NCI-H82 treated with DMSO at 0.1 percent for 48 hours (cell line): ENCODE measurements at regions not wholly inside any gene's neighbourhood (a gene's known extent, or its start where the extent isn't known, plus 50 kb on each side); places are given as distances from the start of the nearest gene placed in this dataset.

Experiments used
- DNase-seq: peaks from one replicate; lab custom pipeline; 2025; ENCODE audit not compliant: unreplicated experiment; lab: John Stamatoyannopoulos, UW

DNA sequence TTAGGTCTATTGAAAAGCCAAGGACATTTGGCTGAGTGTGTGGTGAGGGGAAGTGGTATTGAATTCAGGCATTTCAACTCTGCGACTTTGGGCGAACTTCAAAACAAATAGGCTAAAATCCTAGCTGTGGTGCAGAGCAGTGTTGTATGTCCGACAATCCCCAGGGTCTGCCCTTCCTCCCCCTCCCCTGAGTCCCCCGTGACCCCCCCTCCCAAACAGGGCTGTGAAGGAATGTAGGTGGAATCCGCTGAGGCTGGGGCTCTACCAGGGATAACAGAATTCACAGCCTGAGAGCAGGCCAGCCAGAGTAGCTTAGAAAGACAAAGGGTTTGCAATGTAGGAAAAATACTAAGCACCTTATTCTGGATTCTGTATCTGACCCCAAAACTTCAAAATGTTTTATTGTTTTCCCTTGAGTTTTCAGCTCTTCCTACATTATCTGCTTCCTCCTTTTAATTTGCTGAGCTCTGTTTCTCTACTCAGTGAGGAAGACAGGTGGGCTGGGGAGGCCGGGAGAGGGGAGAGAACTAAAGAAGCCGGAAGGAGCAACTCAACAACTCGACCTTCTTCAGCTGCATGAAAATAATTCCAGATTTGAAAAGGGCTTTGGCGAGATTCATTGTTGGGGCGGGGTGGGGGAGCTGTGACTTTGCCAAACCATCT, 315.2 kb downstream of the BLID start:
- no peak for DNase-seq

DNA sequence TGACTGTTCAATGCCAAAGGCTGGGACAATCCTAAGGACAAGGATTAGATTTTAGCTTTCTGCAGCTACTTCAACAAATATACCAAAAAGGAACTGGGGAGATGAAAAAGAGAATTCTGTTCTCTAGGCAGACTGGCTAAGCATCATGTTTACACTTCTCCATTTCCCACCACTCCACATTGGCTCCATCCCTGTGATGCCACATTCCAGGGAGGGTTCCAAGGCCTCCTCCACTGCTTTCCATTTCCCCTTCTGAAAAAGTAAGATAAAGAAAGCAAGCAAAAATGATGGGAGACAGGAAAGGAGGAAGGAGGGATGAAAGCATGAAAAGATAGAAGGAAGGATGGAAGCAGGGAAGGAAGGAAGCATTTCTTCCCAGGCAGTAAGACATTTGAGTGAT, 315.8 kb downstream of the BLID start:
- no peak for DNase-seq

DNA sequence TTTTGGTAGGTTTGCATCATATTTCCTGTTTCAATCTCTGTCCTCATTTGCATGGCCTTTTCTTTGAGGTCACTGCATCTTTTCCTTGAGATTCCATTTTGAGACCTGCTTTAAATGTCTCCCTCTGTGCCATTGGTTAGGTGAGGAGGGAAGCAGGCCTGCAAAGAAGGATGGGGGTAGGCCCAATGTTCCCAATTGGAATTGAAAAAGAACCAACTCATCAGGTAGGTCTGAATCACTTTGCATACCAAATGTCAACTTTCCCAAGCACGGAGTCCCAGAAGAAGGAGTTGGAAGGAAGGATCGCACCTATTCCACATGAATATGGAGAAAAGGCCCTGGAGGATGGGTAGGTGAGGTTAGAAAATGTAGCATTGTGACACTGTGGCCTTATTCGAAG, 318.5 kb downstream of the BLID start:
- DNase-seq = no peak

DNA sequence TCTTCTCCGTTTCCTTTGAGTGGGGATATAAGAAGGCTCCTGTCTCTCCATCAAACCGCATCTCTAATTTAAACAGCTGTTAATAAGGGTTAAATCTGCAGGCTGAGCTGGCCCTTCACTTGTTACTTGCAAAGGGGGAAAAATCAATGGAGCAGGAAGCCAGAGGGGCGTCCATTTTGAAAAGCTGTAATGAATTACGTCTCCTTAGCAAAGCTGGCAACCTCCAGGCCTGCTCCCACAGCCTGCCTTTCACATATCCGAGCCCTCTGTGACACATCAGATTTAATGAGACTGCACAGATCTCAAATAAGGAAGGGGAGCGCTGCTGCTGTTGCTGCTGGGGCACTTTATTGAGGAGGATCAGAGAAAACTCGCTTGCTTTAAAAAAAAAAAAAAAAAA, 320.8 kb downstream of the BLID start:
- no peak for DNase-seq

DNA sequence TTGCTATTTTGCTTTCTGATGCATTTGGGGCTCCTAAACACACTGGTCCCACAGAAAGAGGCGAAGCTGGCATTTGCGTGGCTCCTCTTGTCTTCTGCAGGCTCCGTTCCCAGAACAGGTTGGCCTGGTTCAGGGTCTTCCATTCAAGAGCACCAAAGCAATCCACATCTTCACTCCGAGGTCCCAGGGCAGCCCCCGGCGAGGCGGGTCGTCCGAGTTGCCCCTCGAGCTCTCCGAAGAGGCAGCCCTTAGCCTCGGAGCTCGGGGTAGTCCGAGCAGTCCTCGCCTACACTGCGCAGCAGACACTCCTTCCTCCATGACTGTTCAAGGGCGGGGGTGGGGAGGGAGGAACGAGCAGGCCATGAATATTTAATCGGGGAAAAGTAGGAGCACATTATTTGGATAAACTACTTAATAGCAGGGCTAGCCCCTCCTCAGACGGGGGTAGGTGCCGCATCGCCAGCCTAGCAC, 321.3 kb downstream of the BLID start:
- no peak for DNase-seq

DNA sequence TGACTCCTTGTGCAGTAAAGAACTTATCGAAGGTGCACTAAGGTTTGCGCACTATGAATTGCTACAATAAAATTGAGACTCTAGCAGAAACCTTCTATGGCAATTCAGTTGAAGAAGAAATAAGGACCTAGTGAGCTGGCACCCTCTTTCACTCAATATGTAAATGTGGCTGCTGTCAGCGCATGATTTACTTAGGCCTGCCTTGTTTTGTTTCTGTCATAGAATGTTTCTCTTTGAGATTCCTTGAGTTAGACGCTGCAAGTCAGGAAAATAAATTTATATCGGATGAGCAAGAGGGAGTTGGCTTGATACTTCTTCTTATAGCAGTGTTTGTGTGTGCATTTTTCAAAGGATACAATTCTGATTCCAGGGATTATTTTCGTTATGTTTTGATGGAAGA, 322.1 kb downstream of the BLID start:
- no peak for DNase-seq

DNA sequence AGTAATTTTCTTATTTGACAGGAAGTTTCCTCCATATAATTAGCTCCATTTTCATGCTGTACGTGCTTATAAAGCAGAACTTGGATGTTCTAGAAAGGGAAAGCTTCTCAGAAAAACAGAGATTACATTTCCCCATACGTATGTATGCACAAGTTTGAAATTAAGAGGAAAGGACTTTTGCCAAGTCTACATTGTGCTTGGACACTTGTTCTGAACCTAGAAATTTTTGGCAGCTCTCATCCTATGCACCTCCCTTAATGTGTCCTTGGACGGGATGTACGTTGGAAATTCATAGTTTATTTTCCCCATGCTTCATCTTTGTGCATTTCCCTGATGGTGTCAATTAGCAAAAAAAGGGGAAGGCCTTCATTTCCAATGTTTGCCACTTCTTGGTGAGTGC, 322.7 kb downstream of the BLID start:
- DNase-seq = no peak

DNA sequence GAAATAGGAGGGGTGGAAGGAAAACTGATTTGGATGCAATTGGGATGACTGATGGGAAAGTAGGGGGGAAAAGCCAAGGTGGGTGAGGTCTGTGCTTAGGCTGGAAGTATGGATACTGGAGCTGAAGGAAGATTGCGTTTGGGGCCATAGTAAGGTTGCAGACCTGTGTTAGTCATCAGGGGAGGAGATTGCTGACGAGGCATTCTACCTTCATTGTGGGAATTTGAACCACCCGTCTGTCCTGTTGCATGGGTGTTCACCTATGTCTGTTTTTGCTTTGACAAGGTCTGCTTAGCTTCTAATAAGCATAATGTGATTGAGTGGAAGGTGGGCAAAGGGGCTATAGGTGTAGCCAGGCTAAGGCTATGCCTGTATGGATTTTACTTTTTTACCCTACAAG, 323.8 kb downstream of the BLID start:
- DNase-seq = no peak

DNA sequence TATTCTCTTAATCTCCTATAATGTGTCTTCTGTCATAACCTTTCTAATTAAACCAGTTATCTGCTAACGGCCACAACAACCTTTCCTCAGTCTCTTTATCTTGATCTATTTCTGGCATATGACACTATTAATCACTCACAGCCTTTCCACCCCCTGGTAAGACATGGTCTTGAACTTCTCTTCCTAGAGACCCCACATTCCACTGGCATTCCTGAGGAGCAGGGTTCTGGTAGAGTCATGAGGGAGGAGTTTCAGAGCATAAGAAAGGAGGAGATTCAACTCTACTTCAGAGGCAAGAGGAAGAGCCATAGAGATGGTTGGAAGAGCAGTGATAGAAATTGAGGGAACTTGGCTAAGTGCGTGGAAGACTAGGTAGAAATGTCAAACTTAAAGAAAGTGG, 325.6 kb downstream of the BLID start:
- DNase-seq = no peak

DNA sequence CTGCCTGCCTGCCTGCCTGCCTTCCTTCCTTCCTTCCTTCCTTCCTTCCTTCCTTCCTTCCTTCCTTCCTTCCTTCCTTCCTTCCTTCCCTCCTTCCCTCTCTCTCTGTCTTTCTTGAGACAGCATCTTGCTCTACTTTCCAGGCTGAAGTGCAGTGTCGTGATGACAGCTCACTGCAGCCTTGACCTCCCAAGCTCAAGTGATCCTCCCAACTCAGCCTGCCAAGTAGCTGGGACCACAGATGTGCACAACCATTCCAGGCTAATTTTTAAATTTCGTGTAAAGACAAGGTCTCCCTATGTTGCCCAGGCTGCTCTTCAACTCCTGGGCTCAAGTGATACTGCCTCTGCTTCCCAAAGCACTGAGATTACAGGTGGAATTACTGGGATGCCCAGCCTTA, 328.2 kb upstream of the SORL1-AS1 start:
- DNase-seq = no peak

DNA sequence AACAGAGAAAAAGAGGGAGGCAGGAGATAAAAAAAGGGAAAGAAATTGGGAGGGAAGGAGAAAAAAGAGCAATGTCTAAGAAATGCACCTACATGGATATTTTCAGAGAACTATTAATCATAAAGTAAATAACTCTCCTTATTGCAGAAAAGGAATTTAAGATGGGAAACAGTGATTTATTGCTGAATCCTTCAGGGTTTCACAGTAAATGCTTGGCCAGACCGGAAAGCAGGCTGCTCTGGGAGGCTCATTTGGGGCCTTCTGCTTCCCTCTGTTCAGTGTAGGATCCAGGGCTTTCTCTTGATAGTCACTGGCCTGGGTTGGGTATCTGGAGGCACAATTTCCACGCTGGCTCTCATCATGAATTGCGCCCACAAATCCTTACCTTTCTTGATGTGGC, 324.3 kb upstream of the SORL1-AS1 start:
- no peak for DNase-seq

DNA sequence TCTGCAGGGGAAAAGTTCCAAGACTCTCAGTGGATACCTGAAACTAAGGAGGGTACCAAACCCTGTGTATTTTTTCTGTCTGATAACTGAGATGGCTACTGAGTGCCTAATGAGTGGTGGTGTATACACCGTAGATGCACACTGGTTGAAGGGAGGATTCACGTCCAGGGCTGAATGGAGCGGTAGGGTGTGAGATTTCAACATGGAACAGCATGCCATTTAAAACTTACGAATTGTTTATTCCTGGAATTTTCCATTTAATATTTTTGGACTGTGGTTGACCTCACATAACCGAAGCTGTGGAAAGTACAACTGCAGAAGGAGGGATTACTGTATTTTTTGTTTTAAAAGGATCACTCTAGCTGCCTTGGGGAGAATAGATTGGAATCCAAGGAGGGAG, 322.5 kb upstream of the SORL1-AS1 start:
- no peak for DNase-seq

DNA sequence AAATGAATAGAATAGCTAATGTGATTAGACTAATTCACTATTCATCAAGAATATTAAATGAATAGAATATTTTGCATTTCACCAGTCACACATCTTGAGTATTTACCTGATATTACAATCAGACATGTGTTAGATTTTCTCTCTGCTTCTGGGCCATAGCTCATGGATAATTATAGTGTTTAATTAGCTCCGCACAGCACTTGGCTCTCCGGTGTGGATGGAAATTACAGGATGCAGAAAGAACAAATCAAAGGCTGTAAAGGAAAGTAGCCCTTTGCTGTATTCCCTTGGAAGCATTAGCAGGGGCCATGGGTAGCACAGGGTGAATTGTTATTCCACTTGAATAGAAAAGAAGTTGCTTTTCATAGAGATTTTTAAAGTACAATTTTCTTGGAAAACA, 320.3 kb upstream of the SORL1-AS1 start:
- DNase-seq = no peak

DNA sequence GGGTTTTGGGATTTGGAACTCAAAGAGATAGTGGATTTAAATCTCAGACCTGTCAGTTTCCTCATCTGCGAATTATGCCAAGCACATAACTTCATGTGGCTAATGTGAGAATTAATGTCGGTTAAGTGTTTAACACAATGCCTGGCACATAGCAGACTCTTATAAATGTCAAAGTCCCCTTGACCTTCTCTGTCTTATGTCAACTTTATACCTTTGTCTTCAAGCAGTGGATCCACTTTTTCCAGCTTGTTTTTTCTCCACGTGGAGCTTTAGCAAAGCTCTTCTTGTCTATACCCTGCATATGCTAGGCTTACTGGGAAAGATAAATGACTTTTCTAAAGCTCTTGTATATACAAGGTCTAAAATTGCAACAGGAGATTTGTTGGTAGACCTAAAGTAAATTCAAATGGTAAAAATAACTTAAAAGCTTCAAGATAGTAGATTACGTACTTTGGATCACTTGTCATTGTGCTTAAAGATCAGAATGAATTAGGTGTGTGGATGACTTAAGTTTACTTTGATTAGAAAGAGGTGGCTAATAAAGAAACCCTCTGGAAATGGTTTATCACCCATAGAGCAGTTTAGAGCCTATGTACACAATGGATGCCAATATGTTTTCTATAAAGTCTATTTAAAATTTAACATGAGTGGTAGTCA, 318.3 kb upstream of the SORL1-AS1 start:
- DNase-seq = no peak

DNA sequence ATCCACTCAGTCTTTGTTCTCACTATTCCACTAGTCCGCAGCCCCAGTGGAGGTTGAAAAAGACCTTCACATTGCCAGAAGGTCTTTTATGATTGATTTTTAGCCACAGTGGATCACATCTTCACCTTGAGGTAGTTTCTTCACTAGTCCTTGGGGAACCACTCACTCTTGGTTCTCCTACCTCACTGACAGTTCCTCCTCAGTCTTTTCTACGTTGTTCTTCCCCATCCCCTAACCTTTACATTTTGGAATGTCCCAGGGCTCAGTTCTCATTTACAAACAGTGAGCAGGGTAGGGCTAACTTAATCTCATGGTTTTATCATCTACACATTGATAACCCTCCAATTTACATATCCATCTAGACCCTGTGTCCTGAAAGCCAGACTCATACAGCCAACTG, 316.4 kb upstream of the SORL1-AS1 start:
- no peak for DNase-seq

DNA sequence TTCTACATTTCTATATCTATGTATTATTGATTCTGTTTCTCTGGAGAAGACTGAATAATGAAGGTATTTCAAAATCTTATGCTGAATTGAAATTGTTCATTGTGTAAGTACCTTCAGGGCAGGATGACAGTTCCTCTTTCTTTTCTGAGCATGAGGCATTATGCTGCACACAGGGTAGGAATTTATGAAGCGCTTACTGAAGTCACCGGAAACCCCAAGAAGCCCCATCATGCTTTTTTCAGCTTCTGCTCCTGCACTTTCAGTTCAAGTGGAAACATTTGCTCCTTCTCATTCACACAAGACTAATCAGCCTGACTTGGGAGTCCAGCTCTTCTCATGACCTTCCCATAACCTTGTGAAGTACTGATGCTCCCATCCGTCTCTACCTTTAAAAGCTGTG, 314.7 kb upstream of the SORL1-AS1 start:
- no peak for DNase-seq

DNA sequence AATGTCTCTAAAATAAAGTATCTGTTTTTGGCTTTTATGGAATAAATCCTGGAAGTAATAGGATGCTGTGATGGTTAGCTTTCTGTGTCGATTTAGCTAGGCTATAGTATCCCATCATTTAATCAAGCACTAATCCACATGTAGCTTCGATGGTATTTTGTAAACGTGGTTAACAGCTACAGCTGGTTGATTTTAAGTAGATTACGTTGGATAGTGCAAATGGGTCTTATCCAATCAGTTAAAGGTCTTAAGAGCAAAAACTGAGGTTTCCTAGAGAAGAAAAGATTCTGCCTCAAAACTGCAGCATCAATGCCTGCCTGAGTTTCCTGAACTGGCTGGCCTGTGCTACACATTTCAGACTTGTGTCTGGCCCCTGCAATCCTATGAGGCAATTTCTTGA, 314.2 kb upstream of the SORL1-AS1 start:
- DNase-seq = peak; percentile 2

DNA sequence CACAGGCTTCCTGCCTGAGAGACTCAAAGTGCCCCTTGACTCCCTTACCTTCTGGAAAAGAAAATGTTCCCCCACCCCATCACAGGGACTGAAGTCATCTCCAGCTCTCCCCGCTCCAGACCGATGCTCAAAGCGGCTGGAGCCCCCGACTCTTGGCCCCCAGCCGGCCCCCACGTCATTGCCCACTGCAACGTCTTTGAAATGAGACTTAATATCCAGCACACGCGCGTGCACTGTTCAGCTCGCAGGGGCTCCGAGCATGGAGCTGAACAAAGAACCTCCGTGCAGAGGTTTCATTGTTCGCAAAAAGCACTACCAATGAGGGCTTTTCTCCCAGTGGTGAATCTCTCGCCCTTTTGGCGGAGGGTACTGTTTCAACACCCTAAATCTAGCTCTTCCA, 313.4 kb upstream of the SORL1-AS1 start:
- no peak for DNase-seq

DNA sequence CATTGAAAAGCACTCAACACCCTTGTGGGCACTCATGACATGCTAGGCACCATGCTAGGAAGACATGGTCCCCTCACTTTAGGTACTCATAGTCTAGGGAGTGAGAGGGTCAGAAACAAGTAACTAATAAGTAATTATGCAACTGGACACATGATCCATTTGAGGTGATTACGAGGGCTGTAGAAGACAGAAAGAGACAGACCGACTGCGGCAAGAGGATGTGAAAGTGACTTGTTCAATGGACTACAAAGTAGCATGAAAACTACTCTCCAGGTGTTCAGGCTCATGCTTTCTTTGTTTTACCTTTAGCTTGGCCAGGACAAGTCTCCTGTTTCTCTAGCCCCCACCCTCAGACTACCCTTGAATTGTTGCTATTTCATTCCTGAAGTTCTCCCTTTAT, 310.8 kb upstream of the SORL1-AS1 start:
- DNase-seq = no peak

DNA sequence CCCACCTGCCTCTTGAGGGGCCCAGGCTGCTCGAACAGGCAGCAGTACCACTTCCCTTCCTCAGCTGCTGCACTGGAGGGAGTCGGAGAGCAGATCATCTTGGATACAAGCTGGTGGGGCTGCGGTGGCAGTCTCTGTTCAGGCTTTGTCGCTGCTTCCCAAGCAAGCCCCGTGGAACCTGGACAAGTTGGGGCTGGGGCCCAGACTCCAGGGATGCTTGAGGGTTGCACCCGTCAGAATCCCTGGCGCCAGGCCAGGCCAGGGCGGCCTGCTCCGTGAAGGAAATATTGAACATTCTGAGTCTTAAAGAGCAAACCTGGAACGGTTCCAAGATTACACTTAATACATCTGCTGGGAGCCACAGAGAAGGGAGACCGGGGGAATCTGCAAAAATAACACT, 310.1 kb upstream of the SORL1-AS1 start:
- peak; percentile 7 for DNase-seq

DNA sequence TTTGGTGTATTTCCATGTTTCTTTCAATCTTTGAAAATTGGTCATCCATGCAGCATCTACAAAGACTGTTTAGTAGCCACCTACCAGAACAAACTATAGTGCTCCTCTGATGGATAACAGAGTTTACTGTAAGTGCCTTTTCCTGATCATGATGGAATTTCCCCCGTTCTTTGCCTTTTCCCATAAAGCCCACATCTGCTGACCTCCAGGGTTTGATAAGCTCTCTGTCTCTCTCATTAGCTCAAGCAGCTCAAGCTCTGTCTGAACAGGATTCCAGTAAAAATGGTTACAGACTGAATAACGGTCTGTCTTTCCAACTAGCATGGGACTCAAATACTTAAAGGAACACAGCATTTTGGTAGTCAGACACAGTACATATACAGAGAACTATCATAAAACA, 308.4 kb upstream of the SORL1-AS1 start:
- DNase-seq = no peak

DNA sequence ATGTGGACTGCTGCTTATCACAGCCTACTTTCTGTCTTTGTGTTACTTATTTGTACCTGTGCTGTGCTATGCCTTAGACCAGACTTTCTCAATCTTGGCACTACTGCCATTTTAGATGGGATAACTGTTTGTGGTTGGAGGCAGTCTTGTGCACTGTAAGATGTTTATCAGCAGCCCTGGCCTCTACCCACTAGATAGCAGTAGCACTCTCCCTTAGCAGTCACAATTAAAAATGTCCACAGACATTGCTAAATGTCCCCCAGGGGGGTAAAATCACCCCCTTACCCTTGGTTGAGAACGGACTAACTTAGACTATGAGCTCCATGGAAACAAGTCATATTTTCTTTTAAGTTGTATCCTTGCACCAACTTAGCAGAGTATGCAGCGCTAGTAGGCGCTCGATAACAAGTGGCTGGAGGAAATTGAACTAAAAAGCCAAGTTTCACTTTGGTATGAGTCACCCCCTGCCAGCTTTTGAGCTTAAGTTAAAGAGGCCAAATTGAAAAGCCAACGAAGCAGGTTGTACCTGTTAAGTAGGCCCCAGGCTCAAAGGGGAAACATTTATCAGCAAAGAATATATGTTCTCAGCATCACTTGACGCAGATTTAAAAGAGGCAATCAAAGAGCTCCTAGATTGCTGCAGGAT, 304.8 kb upstream of the SORL1-AS1 start:
- DNase-seq = no peak

DNA sequence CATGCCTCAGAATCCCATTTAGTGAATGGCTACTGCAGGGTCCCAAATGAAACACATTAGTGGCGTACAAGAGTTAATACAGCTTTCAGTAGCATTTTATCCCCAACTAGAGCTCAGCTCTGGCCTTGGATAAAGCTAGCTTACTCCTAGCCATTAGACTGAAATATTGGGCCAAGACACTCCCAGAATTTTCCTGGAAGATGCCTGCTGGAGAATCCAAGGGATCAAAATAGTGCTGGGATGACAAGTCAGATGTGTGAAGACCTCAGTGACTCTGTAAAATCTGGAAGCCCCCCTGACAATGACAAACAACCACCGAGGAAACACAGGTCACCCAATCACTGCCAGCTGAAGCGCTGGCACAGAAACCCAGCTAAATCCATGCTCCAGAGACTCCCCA, 303.1 kb upstream of the SORL1-AS1 start:
- DNase-seq = no peak
